NOMO-1 treated with dmso at 0.1 percent for 144 hours (cell line): ENCODE measurements at regions not wholly inside any gene's neighbourhood (a gene's known extent, or its start where the extent isn't known, plus 50 kb on each side); places are given as distances from the start of the nearest gene placed in this dataset.
"Not testable (repeated sequence)": the region's sequence is repeated elsewhere in the genome, so short reads cannot be mapped to it uniquely, and the experiment has no call there.

Experiments
- DNase-seq: peaks from one replicate; lab custom pipeline; 2025; ENCODE audit not compliant: unreplicated experiment; lab: John Stamatoyannopoulos, UW

- no peak for DNase-seq
These were observed 161.0 kb upstream of the SLC28A3 start for GRCh38 chr9:84501587-84501986.

DNA sequence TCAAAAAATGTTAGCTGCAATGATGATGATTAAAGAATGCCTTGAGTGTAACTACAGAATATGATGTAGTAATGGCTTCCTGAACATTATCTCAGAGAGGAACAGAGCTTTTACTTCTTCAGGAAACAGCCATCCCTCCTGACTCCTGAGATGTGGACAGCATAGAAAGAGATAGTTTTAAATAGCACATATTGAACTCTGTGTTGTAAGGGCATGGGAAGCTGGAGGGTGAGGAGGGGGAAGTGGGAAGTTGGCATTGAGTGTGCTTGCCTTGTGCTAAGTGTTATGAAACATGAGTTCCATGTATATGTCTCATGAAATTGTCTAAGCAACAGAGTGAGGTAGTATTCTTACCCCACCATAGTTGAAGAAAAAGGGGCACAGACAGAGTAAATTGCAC lies 161.5 kb upstream of the SLC28A3 start:
- no peak for DNase-seq

GRCh38 chr9:84504360-84504759 lies 163.8 kb upstream of the SLC28A3 start:
- DNase-seq = no peak

GRCh38 chr9:84511651-84512050 lies 157.9 kb upstream of the NTRK2 start:
- DNase-seq = no peak

DNA sequence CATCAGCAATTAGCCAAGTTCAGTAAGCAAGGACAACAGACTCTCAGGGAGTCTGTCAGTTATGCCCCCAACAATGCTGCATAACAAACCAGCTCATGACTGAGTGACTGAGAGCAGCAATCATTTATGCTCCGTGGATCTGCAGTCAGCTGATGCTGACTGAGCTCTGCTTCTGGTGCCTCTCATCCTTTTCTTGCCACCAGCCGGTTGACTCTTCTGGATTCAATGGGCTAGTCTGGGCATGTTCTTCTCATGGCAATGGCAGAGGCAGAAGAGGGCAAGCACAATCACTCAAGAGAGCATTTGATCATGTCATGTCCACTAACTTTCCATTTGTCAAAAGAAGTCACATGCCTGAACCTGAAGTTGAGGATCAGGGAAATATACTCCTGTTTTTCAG lies 157.0 kb upstream of the NTRK2 start:
- no peak for DNase-seq

- no peak for DNase-seq
These were observed 156.1 kb upstream of the NTRK2 start for GRCh38 chr9:84513473-84513872.

GRCh38 chr9:84513979-84514378 lies 155.6 kb upstream of the NTRK2 start:
- DNase-seq = no peak

- no peak for DNase-seq
These were observed 155.1 kb upstream of the NTRK2 start for GRCh38 chr9:84514421-84514820.

DNA sequence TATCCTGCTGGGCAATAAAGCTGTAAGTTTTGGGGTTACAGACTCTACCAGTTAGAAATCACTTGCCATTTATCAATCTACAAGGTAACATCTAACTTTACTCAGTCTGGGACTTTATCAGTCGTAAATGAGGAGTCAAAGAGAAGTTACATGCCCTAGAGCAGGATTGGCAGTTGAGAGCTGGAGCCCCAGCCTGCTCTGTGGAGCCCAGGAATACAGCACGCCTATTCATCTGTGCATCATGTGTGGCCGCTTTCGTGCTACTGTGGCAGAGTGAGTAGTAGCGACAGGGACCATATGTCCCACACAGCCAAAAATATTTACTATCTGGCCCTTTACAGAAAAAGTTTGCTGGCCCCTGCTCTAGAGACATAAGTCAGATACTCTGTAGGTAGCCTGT lies 152.5 kb upstream of the NTRK2 start:
- no peak for DNase-seq

DNA sequence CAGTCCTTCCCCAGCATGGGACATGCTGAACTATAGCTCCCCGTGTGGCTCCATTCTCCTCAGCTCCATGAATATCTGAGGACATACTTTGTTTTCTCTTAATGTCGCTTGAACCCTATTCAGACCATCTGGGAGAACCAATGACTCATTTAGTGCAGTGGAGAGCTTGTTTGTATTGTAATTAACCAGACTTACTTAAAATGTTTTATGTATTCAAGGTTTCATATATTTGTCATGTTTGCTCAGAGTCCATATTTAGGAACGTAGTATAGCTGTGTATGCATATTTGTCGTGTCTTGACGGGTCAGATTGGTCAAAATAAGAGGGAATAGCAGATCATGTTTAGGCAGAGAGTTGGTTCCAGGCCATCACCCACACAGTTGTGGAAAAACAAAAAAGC lies 150.1 kb upstream of the NTRK2 start:
- no peak for DNase-seq

DNA sequence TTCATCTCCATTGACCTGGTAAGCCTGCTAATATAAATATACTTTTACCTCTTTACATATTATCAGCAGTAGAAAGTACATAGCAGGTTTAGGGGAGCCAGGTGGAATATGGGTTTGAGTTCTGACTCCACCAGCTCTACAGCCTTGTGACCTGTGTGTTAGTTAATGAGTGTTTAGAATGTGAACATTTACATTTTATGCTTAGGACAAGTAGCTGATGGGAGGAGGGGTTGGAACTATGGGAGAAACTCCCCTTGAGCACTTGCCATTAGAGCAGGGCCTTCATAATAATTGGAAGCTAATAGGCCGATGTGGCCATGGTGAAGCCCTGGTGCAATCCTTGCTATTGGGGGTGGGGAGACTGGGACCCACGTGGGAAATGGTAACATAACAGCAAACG lies 148.3 kb upstream of the NTRK2 start:
- DNase-seq = no peak

DNA sequence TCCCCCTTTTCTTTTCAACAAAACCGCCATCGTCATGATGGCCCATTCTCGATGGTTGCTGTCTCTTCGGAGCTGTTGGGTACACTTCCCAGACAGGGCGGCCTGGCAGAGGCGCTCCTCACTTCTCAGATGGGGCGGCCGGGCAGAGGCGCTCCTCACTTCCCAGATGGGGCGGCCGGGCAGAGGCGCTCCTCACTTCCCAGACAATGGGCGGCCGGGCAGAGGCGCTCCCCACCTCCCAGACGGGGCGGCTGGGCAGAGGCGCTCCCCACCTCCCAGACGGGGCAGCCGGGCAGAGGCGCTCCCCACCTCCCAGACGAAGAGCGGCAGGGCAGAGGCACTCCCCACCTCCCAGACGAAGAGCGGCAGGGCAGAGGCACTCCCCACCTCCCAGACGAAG lies 143.3 kb upstream of the NTRK2 start:
- not testable (repeated sequence) for DNase-seq

- DNase-seq = not testable (repeated sequence)
These were observed 142.3 kb upstream of the NTRK2 start for GRCh38 chr9:84527060-84527720.

DNA sequence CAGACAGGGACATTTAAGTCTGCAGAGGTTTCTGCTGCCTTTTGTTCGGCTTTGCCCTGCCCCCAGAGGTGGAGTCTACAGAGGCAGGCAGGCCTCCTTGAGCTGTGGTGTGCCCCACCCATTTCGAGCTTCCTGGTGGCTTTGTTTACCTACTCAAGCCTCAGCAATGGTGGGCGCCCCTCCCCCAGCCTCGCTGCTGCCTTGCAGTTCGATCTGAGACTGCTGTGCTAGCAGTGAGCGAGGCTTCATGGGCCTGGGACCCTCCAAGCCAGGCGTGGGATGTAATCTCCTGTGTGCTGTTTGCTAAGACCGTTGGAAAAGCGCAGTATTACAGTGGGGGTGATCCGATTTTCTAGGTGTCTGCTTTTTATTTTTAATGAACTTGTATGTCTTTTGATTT lies 133.6 kb upstream of the NTRK2 start:
- not testable (repeated sequence) for DNase-seq

GRCh38 chr9:84538879-84539278 lies 130.7 kb upstream of the NTRK2 start:
- no peak for DNase-seq

DNA sequence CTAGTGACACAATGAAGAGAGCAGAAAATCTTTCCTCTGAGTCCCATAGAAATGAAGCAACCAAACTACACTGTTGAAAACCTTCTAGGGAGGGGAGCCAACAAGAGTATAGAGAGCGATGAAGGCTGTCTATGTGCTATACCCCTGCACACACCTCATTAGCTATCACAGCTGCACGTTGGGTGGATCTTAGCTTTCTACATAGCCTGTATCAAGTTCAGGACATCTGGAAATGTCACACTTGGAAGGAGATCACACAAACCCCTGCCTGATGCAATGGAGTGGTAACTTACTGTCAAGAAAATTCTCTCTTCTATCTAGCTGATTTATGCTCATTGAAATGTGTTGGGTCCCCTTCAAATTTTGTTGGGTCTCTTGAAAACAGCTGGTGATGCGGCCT lies 127.0 kb upstream of the NTRK2 start:
- DNase-seq = no peak

GRCh38 chr9:84554069-84554664 lies 115.4 kb upstream of the NTRK2 start:
- no peak for DNase-seq

GRCh38 chr9:84556556-84556955 lies 113.0 kb upstream of the NTRK2 start:
- DNase-seq = no peak

GRCh38 chr9:84557751-84558150 lies 111.8 kb upstream of the NTRK2 start:
- DNase-seq = no peak

DNA sequence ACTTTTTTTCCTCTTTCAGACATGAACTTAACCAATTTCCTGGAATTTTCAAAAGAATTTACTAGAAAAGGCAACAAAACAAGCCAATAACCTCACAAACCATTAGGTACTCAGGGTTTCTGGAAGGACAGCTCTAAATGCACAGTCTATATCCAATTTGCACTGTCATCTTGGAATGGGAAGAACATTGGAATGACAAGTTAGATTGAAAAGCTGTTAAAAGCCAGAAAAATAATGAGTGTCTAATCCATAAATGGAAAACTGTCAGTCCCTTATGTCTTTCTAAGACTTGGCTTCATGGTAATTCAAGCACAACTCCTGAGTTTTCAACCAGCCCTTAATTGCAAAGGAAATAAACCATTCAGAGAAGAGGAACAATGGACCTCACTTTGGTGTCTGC lies 105.8 kb upstream of the NTRK2 start:
- DNase-seq = no peak

DNA sequence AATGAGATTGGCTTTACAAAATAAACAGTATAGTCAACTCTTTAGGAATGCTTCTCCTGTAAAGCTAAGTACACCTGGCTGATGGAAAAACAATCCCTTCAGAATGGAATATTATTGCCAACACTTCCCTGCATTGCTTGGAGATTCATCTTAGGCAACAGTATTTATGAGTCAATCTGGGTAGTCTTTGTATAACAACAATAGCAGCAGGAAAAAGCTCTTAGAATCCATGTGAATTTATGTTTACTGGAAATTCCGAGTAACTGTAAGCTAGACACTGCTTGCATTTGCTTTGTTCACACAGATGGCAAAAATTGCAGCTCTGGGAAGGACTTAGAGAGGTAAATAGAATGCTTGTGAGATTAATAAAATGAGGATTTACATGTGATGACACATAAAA lies 101.7 kb upstream of the NTRK2 start:
- no peak for DNase-seq

DNA sequence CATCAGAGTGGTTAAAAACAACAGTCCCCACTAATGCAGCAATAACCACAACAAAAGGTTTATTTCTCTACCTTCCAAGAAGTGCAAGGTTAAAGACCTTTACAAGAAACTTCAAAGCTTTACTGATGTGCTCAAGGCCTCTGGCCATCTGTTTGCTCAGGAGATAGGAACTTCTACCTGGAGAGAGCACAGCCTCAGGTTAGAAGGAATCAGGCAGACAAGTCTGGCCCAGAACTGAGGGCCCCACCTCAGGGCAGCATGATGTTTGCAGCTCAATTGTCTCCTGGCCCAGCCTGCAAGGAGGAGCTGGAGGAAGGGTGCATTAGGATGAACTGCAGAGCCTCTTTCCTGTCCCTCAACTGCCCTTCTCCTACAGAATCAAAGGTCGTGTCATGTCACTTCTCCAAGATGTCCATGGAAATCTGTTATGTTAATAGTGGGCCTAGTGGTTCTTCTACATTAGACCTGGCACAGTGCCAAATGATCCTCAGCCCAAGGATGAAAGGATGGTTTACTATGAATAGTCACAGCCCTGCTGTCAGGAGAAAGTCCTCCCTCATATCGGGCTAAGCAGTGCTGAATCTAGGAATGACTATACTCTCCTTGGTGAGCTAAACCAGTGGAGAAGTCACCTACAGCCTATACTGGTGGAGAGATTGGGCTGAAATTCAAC lies 98.9 kb upstream of the NTRK2 start:
- DNase-seq = no peak

DNA sequence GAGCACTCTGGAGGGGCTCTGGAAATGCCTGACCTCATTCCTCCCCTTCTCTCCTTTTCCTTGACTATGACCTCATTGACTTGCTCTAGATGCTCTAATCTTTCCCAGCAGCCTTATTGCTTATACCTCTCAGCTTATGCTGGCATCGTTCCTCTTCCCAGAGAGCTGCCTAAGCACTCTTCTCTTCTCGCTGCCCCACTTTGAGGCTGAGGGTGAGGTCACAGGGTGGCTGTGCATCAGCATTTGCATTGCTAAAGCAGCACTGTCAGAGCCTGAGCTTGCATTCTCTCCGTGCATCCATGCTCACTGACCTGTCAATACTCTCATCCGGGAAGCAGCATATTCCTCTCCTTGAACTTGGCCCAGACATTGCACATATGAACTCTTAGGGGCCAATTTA lies 96.4 kb upstream of the NTRK2 start:
- DNase-seq = no peak
